ENCODE measurements at regions not wholly inside any gene's neighbourhood (a gene's known extent, or its start where the extent isn't known, plus 50 kb on each side); places are given as distances from the start of the nearest gene placed in this dataset.

DNA sequence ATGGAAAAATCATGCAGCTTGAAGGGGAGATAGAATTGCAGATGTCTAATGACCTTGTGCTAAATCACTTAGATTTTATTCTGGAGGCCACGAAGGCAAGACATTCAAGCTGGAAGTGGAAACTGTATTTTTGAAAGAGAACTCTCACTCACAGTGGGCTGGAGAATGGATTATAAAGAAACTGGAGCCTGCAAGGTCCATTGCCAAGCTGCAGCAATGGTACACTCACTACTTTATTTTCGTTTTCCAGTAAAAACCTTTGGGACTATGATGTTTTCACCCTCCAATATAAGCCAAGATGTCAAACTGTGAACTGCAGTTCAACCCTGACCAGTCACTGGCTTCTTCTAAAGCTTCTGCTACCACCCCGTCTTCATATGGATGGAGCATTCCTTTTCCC lies 62.0 kb downstream of the SKIDA1 start:
- TF ChIP-seq TAF1 (IDR thresholded peaks at IDR 0.05; ENCODE audit: low read depth) (no peak), CREB1 (IDR thresholded peaks at IDR 0.05; ENCODE audit: low read depth) (no peak), YY1 (IDR thresholded peaks at IDR 0.05; ENCODE audit: low read depth) (no peak), TEAD4 (IDR thresholded peaks at IDR 0.05) (no peak)
- TF ChIP-seq, protein P1, sequence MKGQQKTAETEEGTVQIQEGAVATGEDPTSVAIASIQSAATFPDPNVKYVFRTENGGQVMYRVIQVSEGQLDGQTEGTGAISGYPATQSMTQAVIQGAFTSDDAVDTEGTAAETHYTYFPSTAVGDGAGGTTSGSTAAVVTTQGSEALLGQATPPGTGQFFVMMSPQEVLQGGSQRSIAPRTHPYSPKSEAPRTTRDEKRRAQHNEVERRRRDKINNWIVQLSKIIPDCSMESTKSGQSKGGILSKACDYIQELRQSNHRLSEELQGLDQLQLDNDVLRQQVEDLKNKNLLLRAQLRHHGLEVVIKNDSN (IDR thresholded peaks at IDR 0.05): no peak
- TF ChIP-seq, protein P2, sequence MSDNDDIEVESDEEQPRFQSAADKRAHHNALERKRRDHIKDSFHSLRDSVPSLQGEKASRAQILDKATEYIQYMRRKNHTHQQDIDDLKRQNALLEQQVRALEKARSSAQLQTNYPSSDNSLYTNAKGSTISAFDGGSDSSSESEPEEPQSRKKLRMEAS (IDR thresholded peaks at IDR 0.05): no peak

DNA sequence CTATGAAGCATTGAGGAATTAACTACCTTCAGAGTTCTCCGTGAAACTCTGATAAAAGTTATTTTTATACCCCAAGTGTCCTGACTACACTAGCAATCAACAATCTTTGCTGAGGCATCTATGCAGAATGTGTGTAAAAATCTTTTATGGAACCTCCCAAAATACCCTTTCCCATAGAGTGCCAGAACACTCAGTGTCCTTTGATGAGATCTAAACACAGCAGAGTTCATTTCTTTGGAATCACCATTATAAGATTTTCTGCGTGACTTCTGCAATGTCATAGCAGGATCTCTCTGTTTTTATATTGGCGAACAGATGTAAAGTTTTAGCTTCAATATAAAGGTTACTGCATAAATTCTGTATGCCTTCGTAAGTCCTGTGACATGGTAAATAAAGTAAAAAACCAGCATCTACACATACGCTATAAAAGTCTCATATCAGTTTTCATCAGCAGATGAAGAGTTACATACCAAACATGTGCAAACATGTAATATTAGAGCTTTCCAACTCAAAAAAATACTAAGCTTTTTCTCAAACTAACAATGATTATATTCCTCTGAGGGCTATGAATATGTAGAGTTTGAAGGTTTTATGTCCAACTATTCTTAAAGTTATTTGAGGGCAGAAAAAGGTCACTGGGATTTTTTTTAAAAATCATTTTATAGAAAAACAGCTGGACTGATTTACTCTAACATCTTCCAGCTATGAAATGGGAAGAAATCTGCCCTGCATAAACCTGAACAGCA lies 67.2 kb downstream of the SKIDA1 start:
- TF ChIP-seq EGR1 (IDR thresholded peaks at IDR 0.05) (no peak), CREB1 (IDR thresholded peaks at IDR 0.05; ENCODE audit: low read depth) (no peak), CEBPB (IDR thresholded peaks at IDR 0.05) (no peak), YY1 (IDR thresholded peaks at IDR 0.05; ENCODE audit: low read depth) (no peak), TEAD4 (IDR thresholded peaks at IDR 0.05) (no peak), FOXM1 (IDR thresholded peaks at IDR 0.05; ENCODE audit: borderline replicate concordance, low read depth) (no peak), TAF1 (IDR thresholded peaks at IDR 0.05; ENCODE audit: low read depth) (no peak), NFIC (IDR thresholded peaks at IDR 0.05) (no peak), RAD21 (IDR thresholded peaks at IDR 0.05; ENCODE audit: low read depth) (no peak), ZBTB7A (IDR thresholded peaks at IDR 0.05; ENCODE audit: low read depth) (no peak), TCF12 (IDR thresholded peaks at IDR 0.05; ENCODE audit: low read depth) (no peak), EP300 (IDR thresholded peaks at IDR 0.05; ENCODE audit: borderline replicate concordance) (no peak)
- TF ChIP-seq, protein P3, sequence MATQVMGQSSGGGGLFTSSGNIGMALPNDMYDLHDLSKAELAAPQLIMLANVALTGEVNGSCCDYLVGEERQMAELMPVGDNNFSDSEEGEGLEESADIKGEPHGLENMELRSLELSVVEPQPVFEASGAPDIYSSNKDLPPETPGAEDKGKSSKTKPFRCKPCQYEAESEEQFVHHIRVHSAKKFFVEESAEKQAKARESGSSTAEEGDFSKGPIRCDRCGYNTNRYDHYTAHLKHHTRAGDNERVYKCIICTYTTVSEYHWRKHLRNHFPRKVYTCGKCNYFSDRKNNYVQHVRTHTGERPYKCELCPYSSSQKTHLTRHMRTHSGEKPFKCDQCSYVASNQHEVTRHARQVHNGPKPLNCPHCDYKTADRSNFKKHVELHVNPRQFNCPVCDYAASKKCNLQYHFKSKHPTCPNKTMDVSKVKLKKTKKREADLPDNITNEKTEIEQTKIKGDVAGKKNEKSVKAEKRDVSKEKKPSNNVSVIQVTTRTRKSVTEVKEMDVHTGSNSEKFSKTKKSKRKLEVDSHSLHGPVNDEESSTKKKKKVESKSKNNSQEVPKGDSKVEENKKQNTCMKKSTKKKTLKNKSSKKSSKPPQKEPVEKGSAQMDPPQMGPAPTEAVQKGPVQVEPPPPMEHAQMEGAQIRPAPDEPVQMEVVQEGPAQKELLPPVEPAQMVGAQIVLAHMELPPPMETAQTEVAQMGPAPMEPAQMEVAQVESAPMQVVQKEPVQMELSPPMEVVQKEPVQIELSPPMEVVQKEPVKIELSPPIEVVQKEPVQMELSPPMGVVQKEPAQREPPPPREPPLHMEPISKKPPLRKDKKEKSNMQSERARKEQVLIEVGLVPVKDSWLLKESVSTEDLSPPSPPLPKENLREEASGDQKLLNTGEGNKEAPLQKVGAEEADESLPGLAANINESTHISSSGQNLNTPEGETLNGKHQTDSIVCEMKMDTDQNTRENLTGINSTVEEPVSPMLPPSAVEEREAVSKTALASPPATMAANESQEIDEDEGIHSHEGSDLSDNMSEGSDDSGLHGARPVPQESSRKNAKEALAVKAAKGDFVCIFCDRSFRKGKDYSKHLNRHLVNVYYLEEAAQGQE (IDR thresholded peaks at IDR 0.05; ENCODE audit: low read depth): no peak
- TF ChIP-seq, protein P2 (IDR thresholded peaks at IDR 0.05): no peak
- TF ChIP-seq, protein P1 (IDR thresholded peaks at IDR 0.05): no peak

DNA sequence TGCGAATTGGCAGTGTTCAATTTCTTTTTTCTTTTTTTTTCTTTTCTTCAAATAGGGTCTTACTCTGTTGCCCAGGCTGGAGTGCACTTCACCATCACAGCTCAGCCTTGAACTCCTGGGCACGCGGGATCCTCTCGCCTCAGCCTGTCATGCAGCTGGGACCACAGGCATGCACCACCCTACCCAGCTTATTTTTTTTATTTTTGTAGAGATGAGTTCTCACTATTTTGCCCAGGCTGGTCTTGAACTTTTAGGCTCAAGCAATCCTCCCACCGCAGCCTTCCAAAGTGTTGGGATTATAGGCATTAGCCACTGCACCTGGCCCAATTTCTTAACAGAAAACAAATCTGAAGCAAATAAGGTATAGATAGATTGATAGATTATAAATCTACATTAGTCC lies 69.3 kb downstream of the SKIDA1 start:
- TF ChIP-seq RAD21 (IDR thresholded peaks at IDR 0.05; ENCODE audit: low read depth) (no peak), YY1 (IDR thresholded peaks at IDR 0.05; ENCODE audit: low read depth) (no peak), TCF12 (IDR thresholded peaks at IDR 0.05; ENCODE audit: low read depth) (no peak), EP300 (IDR thresholded peaks at IDR 0.05; ENCODE audit: borderline replicate concordance) (no peak), CEBPB (IDR thresholded peaks at IDR 0.05) (no peak), NFIC (IDR thresholded peaks at IDR 0.05) (no peak), TEAD4 (IDR thresholded peaks at IDR 0.05) (no peak), CREB1 (IDR thresholded peaks at IDR 0.05; ENCODE audit: low read depth) (no peak), EGR1 (IDR thresholded peaks at IDR 0.05) (no peak), TAF1 (IDR thresholded peaks at IDR 0.05; ENCODE audit: low read depth) (no peak), FOXM1 (IDR thresholded peaks at IDR 0.05; ENCODE audit: borderline replicate concordance, low read depth) (no peak), ZBTB7A (IDR thresholded peaks at IDR 0.05; ENCODE audit: low read depth) (no peak)
- TF ChIP-seq, protein P3 (IDR thresholded peaks at IDR 0.05; ENCODE audit: low read depth): no peak
- TF ChIP-seq, protein P2 (IDR thresholded peaks at IDR 0.05): no peak
- TF ChIP-seq, protein P1 (IDR thresholded peaks at IDR 0.05): no peak

DNA sequence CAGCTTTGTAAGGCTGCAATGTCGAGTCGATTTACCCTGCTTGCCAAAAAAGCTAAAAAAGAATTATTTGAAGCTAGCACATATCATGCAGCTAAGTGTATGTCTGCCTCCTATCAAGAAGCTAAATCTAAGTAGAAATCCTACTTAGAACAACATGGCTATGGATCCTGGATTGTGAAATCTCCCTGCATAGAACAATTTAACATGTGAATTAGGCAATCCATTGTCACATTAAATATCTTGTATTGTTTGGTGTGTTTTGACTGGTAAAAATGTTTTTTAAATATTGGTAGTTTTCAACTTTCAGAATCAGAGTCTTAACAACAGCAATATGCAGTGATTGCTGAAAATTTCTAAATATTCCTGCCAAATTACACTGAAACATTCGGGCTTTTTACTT lies 73.3 kb downstream of the SKIDA1 start:
- TF ChIP-seq ZBTB7A (IDR thresholded peaks at IDR 0.05; ENCODE audit: low read depth) (no peak), YY1 (IDR thresholded peaks at IDR 0.05; ENCODE audit: low read depth) (no peak), TCF12 (IDR thresholded peaks at IDR 0.05; ENCODE audit: low read depth) (no peak), EGR1 (IDR thresholded peaks at IDR 0.05) (no peak), RAD21 (IDR thresholded peaks at IDR 0.05; ENCODE audit: low read depth) (no peak), NFIC (IDR thresholded peaks at IDR 0.05) (no peak), EP300 (IDR thresholded peaks at IDR 0.05; ENCODE audit: borderline replicate concordance) (no peak), CREB1 (IDR thresholded peaks at IDR 0.05; ENCODE audit: low read depth) (no peak), FOXM1 (IDR thresholded peaks at IDR 0.05; ENCODE audit: borderline replicate concordance, low read depth) (no peak), TEAD4 (IDR thresholded peaks at IDR 0.05) (no peak), TAF1 (IDR thresholded peaks at IDR 0.05; ENCODE audit: low read depth) (no peak), CEBPB (IDR thresholded peaks at IDR 0.05) (no peak)
- TF ChIP-seq, protein P1 (IDR thresholded peaks at IDR 0.05): no peak
- TF ChIP-seq, protein P2 (IDR thresholded peaks at IDR 0.05): no peak
- TF ChIP-seq, protein P3 (IDR thresholded peaks at IDR 0.05; ENCODE audit: low read depth): no peak

Measured in Ishikawa (cell line).